K562 (cell line): ENCODE measurements at regions not wholly inside any gene's neighbourhood (a gene's known extent, or its start where the extent isn't known, plus 50 kb on each side); places are given as distances from the start of the nearest gene placed in this dataset.

Source experiments
- ATAC-seq: fragments of 200-7000 bp; cut with Tn5 transposase; 3 replicates; pipeline ENCODE4 v1.9.1; 2020; ENCODE audit warnings: moderate library complexity
- BruUV-seq: library from RNA; stranded (reverse); fragments of 400-500 nt; replicated peaks from 2 replicates; lab custom pipeline; 2021; lab: Mats Ljungman, UMichigan
- CTCF ChIA-PET: fragments of 300-600 bp; formaldehyde crosslinking; extraction: SDS; loops from one replicate; lab custom pipeline; 2021; ENCODE audit warnings: low intra/inter-chr PET ratio; lab: Yijun Ruan, JAX
- POLR2A ChIA-PET: fragments of 300-600, 350-650 bp; sonication (Branson Sonifier 250); formaldehyde crosslinking; extraction: SDS; loops from one replicate; lab custom pipeline; 2021; ENCODE audit warnings: antibody characterized with exemption, inconsistent platforms; lab: Yijun Ruan, JAX
- DNase-seq, 4 experiments: peaks; one replicate each; pipeline versions ENCODE4 v3.0.0 to v3.0.0-alpha.2; 2011 to 2018; ENCODE audit warnings: low spot score in 3 of 4, mixed read lengths in 3 of 4; ENCODE audit errors: extremely low read depth in 1 of 4
- FAIRE-seq: peaks from 2 replicates; lab custom pipeline; 2011; peaks lifted over from hg19 to GRCh38; lab: Jason Lieb, UNC
- H2AFZ ChIP-seq: 2 replicates; pipeline ENCODE4 v1.6.0; 2011; ENCODE audit warnings: low read depth, low read length, control low read depth, inconsistent platforms
- H3K27ac ChIP-seq: fragments of 200-600 bp; 3 replicates; pipeline ENCODE4 v1.8.0; 2011; ENCODE audit warnings: low read depth, mild to moderate bottlenecking, control low read depth, inconsistent platforms, low read length, moderate library complexity, mixed read lengths; ENCODE audit errors: extremely low read depth
- H3K27me3 ChIP-seq, 2 experiments: fragments of 300-600 bp in 1 of 2; 2 replicates in 1 of 2; 3 replicates in 1 of 2; pipeline versions ENCODE4 v1.6.0 to v1.8.0; 2011; ENCODE audit warnings: inconsistent platforms in 2 of 2, low read length in 2 of 2, mild to moderate bottlenecking in 1 of 2, mixed read lengths in 1 of 2, moderate library complexity in 1 of 2; ENCODE audit not compliant: control insufficient read depth in 2 of 2, insufficient read depth in 2 of 2
- H3K36me3 ChIP-seq: fragments of 300-600 bp; 3 replicates; pipeline ENCODE4 v1.8.0; 2011; ENCODE audit warnings: mild to moderate bottlenecking, low read length, inconsistent platforms; ENCODE audit not compliant: control insufficient read depth, insufficient read depth
- H3K4me1 ChIP-seq, 2 experiments: fragments of 200-600 bp in 1 of 2; replicated peaks in 1 of 2; 2 replicates in 1 of 2; 3 replicates in 1 of 2; pipeline versions ENCODE4 v1.5.1 to v1.8.0; 2011; ENCODE audit warnings: inconsistent platforms in 2 of 2, low read length in 2 of 2, mild to moderate bottlenecking in 1 of 2, mixed read lengths in 1 of 2, moderate library complexity in 1 of 2; ENCODE audit not compliant: control insufficient read depth in 2 of 2, insufficient read depth in 2 of 2
- H3K4me2 ChIP-seq: 2 replicates; pipeline ENCODE4 v1.6.1; 2011; ENCODE audit warnings: low read length, control low read depth, inconsistent platforms, mixed read lengths; ENCODE audit not compliant: insufficient read depth
- H3K4me3 ChIP-seq: fragments of 200-600 bp; sonication (generic), shearing (Covaris generic); 2 replicates; pipeline ENCODE4 v1.5.1; 2016; ENCODE audit warnings: control low read depth, inconsistent platforms
- H3K79me2 ChIP-seq: fragments of 200-600 bp; 3 replicates; pipeline ENCODE4 v1.8.0; 2011; ENCODE audit warnings: low read length, inconsistent platforms; ENCODE audit not compliant: control insufficient read depth, insufficient read depth
- H3K9ac ChIP-seq, 2 experiments: 2 replicates each; pipeline versions ENCODE4 v1.6.0 to v1.6.1; 2011; ENCODE audit warnings: low read depth in 2 of 2, low read length in 2 of 2, control low read depth in 1 of 2, inconsistent platforms in 1 of 2, mild to moderate bottlenecking in 1 of 2, mixed read lengths in 1 of 2; ENCODE audit not compliant: insufficient read depth in 1 of 2
- H3K9me1 ChIP-seq: one replicate; pipeline ENCODE4 v1.6.0; 2011; ENCODE audit warnings: inconsistent platforms, mild to moderate bottlenecking, low read length, moderate library complexity; ENCODE audit not compliant: control insufficient read depth, insufficient read depth
- H3K9me3 ChIP-seq: replicated peaks from 2 replicates; pipeline ENCODE4 v1.5.1; 2011; ENCODE audit warnings: low read depth, low read length, inconsistent platforms; ENCODE audit not compliant: control insufficient read depth, insufficient read depth
- H4K20me1 ChIP-seq: replicated peaks from 2 replicates; pipeline ENCODE4 v1.6.1; 2011; ENCODE audit warnings: low read length, inconsistent platforms, mixed read lengths; ENCODE audit not compliant: control insufficient read depth, insufficient read depth
- CEBPB ChIP-seq: fragments of 450-650 bp; IDR thresholded peaks from 2 replicates; pipeline ENCODE4 v1.6.1; 2016; ENCODE audit warnings: missing genetic modification characterization, missing compliant biosample characterization
- CHD4 ChIP-seq: fragments of 200-600 bp; sonication (generic); IDR thresholded peaks from 3 replicates; pipeline ENCODE4 v1.6.1; 2012; ENCODE audit warnings: low read depth, mild to moderate bottlenecking, mixed read lengths, low read length, inconsistent platforms; ENCODE audit not compliant: insufficient read depth, insufficient replicate concordance, poor library complexity, severe bottlenecking
- CREB5 ChIP-seq: fragments of 250-450 bp; sonication (Bioruptor Pico); IDR thresholded peaks from 2 replicates; pipeline ENCODE4 v1.5.0; 2020; ENCODE audit warnings: mild to moderate bottlenecking
- GABPB1 ChIP-seq: sonication (generic); formaldehyde crosslinking; IDR thresholded peaks from 2 replicates; pipeline ENCODE4 v1.8.0; 2022; ENCODE audit warnings: mild to moderate bottlenecking, missing genetic modification reagents
- HMGN3 ChIP-seq: IDR thresholded peaks from 2 replicates; pipeline ENCODE4 v1.6.1; 2011; ENCODE audit warnings: borderline replicate concordance, low read depth, mild to moderate bottlenecking, mixed read lengths, low read length; ENCODE audit not compliant: insufficient read length; ENCODE audit errors: extremely low read depth
- HNRNPUL1 ChIP-seq: fragments of 200-400 bp; formaldehyde crosslinking; IDR thresholded peaks from 2 replicates; pipeline ENCODE4 v1.6.1; 2017; ENCODE audit warnings: low read length
- KDM2B ChIP-seq: fragments of 250-450 bp; sonication (Bioruptor Pico); IDR thresholded peaks from 2 replicates; pipeline ENCODE4 v1.8.0; 2021; ENCODE audit warnings: mild to moderate bottlenecking, moderate library complexity
- KLF6 ChIP-seq: fragments of 250-450 bp; sonication (Bioruptor Pico); IDR thresholded peaks from 2 replicates; pipeline ENCODE4 v1.4.0; 2020; ENCODE audit warnings: mild to moderate bottlenecking, moderate library complexity, borderline replicate concordance
- PHTF2 ChIP-seq: fragments of 250-450 bp; sonication (Bioruptor Pico); IDR thresholded peaks from 2 replicates; pipeline ENCODE4 v1.5.0; 2021; ENCODE audit warnings: mild to moderate bottlenecking
- PRMT5 ChIP-seq: sonication (generic); formaldehyde crosslinking; IDR thresholded peaks from 2 replicates; pipeline ENCODE4 v1.5.0; 2020; ENCODE audit warnings: missing genetic modification reagents
- PYGO2 ChIP-seq: fragments of 450-650 bp; IDR thresholded peaks from 2 replicates; pipeline ENCODE4 v1.6.1; 2016; ENCODE audit warnings: mild to moderate bottlenecking, missing genetic modification characterization, moderate library complexity, missing compliant biosample characterization
- RBM14 ChIP-seq: fragments of 200-400 bp; formaldehyde crosslinking; IDR thresholded peaks from 2 replicates; pipeline ENCODE4 v1.6.1; 2018; ENCODE audit warnings: low read depth, mild to moderate bottlenecking, low read length, moderate library complexity, borderline replicate concordance; ENCODE audit not compliant: insufficient read depth
- XRCC3 ChIP-seq: fragments of 450-650 bp; IDR thresholded peaks from 2 replicates; pipeline ENCODE4 v1.6.1; 2017; ENCODE audit warnings: mild to moderate bottlenecking, moderate library complexity
- ZNF143 ChIP-seq: sonication (generic); formaldehyde crosslinking; IDR thresholded peaks from 2 replicates; pipeline ENCODE4 v1.9.0; 2022; ENCODE audit warnings: mild to moderate bottlenecking, missing genetic modification reagents
- ZNF512 ChIP-seq: IDR thresholded peaks from 2 replicates; pipeline ENCODE4 v1.6.1; 2016; ENCODE audit warnings: missing genetic modification characterization, missing compliant biosample characterization
- ZNF780A ChIP-seq: fragments of 250-450 bp; sonication (Bioruptor Pico); IDR thresholded peaks from 2 replicates; pipeline ENCODE4 v1.5.0; 2021; ENCODE audit warnings: mild to moderate bottlenecking
- WGBS: fragments of 100-300 bp; shearing (Covaris generic); methylation state at CpG from one replicate; pipeline ENCODE4 v1.1.6; 2016; ENCODE audit warnings: low coverage, mixed read lengths; ENCODE audit not compliant: insufficient coverage; ENCODE audit errors: missing lambda C conversion rate; 5-methylcytosine and 5-hydroxymethylcytosine counted together
- in situ Hi-C: fragments of 300-500 bp; cut with MboI; formaldehyde crosslinking; loops from 4 replicates; pipeline ENCODE4 v1.15.0; 2018; ENCODE audit warnings: inconsistent platforms, mixed read lengths
- intact Hi-C: fragments of 100-400 bp; cut with micrococcal nuclease; formaldehyde crosslinking; loops from 2 replicates; pipeline ENCODE4 v1.14.2; 2022
- TF ChIP-seq, protein P1 (sequence below): sonication (generic); formaldehyde crosslinking; IDR thresholded peaks from 2 replicates; pipeline ENCODE4 v1.8.1; 2023; ENCODE audit warnings: mild to moderate bottlenecking, missing genetic modification reagents
- TF ChIP-seq, protein P2 (sequence below): fragments of 250-450 bp; sonication (Bioruptor Pico); IDR thresholded peaks from 2 replicates; pipeline ENCODE4 v1.6.1; 2021; ENCODE audit warnings: mild to moderate bottlenecking
- TF ChIP-seq, protein P3 (sequence below): fragments of 450-650 bp; formaldehyde crosslinking; IDR thresholded peaks from 2 replicates; pipeline ENCODE4 v1.4.0; 2022; ENCODE audit warnings: missing genetic modification characterization

DNA sequence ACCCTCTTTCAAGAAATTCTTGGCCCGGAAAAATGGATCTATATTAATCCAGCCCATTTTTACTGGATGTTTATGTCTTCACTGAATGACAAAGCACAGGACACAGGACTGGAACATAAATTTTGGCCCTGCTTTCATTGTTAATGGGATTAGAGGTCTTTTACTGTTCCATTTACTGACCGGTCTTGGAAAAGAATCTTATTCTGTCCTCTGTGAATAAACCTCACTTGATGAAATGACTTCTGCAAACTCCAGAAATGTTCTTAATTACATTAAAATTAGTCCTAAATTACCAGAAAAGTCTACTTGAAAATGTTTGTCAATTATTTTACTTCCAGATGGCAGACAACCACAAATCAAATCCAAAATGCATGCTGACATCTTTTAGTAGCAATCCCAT is 79.3 kb upstream of the SLC24A5 start:
- 3% methylated on average over 2 of the region's 2 CpGs for WGBS
- no peak overlapping the region for H3K9ac ChIP-seq
- no peak overlapping the region for H3K27ac ChIP-seq
- H2AFZ ChIP-seq = no peak overlapping the region
- H3K4me3 ChIP-seq = no peak overlapping the region
- POLR2A ChIA-PET = no interaction called here
- CTCF ChIA-PET = no interaction called here
- no peaks in the 10 kb centered on the region for H3K9me1 ChIP-seq
- BruUV-seq = no TSS peak
- H3K9me3 ChIP-seq = no peaks in the 10 kb centered on the region
- no peaks in the 10 kb centered on the region for H4K20me1 ChIP-seq
- ATAC-seq (no peak), DNase-seq (no peak), FAIRE-seq (no peak)
- H3K4me2 ChIP-seq = no peak overlapping the region
- TF ChIP-seq ZNF512 (tag) (no peak), PRMT5 (no peak), ZNF143 (CRISPR knock-in tag) (no peak), KDM2B (no peak), RBM14 (no peak), GABPB1 (CRISPR knock-in tag) (no peak), CEBPB (tag) (no peak), ZNF780A (CRISPR knock-in tag) (no peak), PHTF2 (CRISPR knock-in tag) (no peak), HMGN3 (no peak), PYGO2 (no peak), KLF6 (no peak), XRCC3 (no peak), CHD4 (no peak), HNRNPUL1 (no peak), CREB5 (CRISPR knock-in tag) (no peak)
- TF ChIP-seq, protein P1, sequence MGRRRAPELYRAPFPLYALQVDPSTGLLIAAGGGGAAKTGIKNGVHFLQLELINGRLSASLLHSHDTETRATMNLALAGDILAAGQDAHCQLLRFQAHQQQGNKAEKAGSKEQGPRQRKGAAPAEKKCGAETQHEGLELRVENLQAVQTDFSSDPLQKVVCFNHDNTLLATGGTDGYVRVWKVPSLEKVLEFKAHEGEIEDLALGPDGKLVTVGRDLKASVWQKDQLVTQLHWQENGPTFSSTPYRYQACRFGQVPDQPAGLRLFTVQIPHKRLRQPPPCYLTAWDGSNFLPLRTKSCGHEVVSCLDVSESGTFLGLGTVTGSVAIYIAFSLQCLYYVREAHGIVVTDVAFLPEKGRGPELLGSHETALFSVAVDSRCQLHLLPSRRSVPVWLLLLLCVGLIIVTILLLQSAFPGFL (CRISPR knock-in tag) = no peak
- TF ChIP-seq, protein P2, sequence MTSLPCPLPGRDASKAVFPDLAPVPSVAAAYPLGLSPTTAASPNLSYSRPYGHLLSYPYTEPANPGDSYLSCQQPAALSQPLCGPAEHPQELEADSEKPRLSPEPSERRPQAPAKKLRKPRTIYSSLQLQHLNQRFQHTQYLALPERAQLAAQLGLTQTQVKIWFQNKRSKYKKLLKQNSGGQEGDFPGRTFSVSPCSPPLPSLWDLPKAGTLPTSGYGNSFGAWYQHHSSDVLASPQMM (CRISPR knock-in tag) = no peak
- TF ChIP-seq, protein P3, sequence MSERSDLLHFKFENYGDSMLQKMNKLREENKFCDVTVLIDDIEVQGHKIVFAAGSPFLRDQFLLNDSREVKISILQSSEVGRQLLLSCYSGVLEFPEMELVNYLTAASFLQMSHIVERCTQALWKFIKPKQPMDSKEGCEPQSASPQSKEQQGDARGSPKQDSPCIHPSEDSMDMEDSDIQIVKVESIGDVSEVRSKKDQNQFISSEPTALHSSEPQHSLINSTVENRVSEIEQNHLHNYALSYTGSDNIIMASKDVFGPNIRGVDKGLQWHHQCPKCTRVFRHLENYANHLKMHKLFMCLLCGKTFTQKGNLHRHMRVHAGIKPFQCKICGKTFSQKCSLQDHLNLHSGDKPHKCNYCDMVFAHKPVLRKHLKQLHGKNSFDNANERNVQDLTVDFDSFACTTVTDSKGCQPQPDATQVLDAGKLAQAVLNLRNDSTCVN (CRISPR knock-in tag) = no peak
- H3K36me3 ChIP-seq = no peaks in the 10 kb centered on the region
- intact Hi-C loops = no loop called here
- in situ Hi-C loops = no loop called here
- no peaks in the 10 kb centered on the region for H3K4me1 ChIP-seq
- no peaks in the 10 kb centered on the region for H3K27me3 ChIP-seq
- no peaks in the 10 kb centered on the region for H3K79me2 ChIP-seq
